Coronary artery (tissue), 2 donors: ENCODE measurements at regions not wholly inside any gene's neighbourhood (a gene's known extent, or its start where the extent isn't known, plus 50 kb on each side); places are given as distances from the start of the nearest gene placed in this dataset.

Experiments
- DNase-seq: peaks from one replicate; pipeline ENCODE4 v3.0.0-alpha.2; 2017; ENCODE audit warnings: low spot score
- H3K27ac ChIP-seq, 2 donors: fragments of 200-600 bp; sonication (generic); one replicate each; pipeline ENCODE4 v1.5.1; 2016 to 2019
- H3K4me3 ChIP-seq: fragments of 200-600 bp; sonication (generic); 2 replicates; pipeline ENCODE4 v1.5.1; 2016; ENCODE audit warnings: mild to moderate bottlenecking, moderate library complexity
- TF ChIP-seq, protein P1 (sequence below): fragments of 200-600 bp; sonication (generic); IDR thresholded peaks from one replicate; pipeline ENCODE4 v1.5.1; 2019; ENCODE audit warnings: antibody characterized with exemption

DNA sequence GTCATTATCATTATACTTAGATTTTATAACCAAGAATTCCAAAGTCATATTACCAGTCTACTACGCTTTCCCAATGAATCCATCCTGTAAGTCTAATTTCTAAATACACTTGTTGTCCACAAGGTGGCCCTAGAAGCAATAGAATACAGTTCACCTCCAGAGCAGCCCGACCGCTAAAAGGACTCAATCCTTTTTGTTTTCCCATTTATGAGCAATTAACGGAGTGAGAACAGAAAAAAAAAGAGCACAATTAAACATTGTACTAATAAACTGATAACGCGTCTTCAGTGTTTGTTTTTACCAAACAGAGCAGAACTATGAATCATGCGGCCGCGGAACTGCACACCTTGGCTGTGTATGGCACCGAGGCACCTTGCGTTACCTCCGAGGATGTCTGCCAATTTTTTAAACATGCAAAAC lies 160.7 kb upstream of the DAPK1 start:
- Histone ChIP-seq H3K27ac (no peak overlapping the region), H3K4me3 (peak overlapping the region; percentile 62)
- DNase-seq, result no peak
- TF ChIP-seq, protein P1, sequence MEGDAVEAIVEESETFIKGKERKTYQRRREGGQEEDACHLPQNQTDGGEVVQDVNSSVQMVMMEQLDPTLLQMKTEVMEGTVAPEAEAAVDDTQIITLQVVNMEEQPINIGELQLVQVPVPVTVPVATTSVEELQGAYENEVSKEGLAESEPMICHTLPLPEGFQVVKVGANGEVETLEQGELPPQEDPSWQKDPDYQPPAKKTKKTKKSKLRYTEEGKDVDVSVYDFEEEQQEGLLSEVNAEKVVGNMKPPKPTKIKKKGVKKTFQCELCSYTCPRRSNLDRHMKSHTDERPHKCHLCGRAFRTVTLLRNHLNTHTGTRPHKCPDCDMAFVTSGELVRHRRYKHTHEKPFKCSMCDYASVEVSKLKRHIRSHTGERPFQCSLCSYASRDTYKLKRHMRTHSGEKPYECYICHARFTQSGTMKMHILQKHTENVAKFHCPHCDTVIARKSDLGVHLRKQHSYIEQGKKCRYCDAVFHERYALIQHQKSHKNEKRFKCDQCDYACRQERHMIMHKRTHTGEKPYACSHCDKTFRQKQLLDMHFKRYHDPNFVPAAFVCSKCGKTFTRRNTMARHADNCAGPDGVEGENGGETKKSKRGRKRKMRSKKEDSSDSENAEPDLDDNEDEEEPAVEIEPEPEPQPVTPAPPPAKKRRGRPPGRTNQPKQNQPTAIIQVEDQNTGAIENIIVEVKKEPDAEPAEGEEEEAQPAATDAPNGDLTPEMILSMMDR, result peak; percentile 38

DNA sequence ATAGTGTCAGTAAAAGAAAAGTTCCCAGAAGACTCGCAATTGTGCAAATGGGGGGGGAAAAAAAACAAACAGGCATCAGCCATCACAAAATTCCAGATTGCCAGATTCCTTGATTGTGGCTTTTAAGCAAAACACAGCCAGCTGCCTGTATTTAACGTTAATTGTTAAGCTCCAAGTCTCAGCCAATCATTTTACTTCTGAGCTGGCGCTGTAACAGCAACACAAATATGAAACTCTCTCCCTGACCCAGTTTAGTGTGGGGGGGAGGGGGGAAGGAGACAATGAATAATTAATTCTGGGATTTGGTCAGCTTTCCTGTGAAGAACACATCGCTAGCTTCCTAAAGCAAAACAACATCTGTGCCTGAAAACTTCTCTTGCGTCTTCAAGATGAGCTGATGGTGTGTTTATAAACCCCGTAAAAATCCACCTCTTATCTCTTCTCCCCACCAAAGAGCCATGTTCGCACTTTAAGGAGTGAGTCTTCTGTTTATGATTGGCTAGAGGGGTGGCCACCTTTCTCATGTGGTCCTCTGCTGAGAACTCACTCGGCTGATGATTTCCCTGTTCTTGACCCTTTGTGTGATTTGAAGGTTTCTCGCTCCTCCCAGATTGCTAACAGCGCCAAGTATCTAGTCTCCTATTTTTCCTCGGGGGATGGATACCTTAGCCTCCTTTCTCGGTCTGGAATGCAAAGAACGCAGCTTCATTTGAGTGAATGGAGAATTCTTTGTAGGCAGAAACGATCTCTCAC lies 160.2 kb upstream of the DAPK1 start:
- DNase-seq, result no peak
- TF ChIP-seq, protein P1, result no peak
- peak overlapping the region; percentile 62 for H3K4me3 ChIP-seq

DNA sequence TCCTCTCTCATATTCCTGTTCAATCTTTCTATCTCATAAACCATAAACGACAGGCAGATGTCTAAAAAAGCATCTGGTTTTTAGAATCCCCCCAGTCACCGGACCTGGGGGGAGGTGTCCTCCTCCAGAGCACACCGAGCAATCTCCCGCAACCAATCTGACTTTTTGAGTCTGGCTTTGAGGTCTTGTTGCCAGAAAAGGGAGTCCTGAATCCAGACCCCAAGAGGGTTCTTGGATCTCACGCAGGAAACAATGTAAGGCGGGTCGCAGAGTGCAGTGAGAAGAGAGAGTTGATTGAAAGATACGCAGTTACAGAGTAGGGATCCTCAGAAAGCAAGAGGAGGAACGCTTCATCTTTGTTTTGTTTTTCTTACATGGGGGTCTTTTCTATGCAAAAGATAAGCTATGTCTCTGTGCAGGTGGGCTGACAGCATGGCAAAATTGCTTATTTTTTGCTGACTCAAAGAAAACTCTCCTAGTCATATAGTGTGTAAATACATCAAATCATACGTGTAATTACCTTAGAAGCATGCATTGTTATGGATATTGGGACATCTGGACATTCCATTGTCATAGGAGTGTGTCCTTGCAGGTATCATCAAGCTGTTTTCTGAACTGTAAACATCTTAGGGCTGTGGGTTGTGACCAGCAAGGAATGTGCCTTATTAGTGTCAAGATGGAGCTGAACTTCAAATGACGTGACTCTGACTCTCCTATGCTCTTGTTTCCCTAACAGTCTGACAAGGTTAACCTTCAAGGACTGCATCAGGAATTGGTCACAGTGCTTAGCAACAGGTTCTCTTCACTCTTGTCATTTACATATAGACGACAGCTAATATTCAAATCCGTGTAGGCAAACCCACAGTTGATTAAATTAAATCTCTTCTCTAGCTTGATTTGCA lies 159.3 kb upstream of the DAPK1 start:
- no peak for DNase-seq
- TF ChIP-seq, protein P1, result no peak
- Histone ChIP-seq H3K4me3 (no peak overlapping the region), H3K27ac (no peak overlapping the region)

More for the DNA sequence above, 160.2 kb upstream of the DAPK1 start:
- no peak overlapping the region for H3K27ac ChIP-seq

GRCh38 chr9:87340391-87340790 lies 157.3 kb upstream of the DAPK1 start:
- H3K27ac ChIP-seq, result no peak overlapping the region
- DNase-seq, result no peak
- no peak overlapping the region for H3K4me3 ChIP-seq
- TF ChIP-seq, protein P1, result no peak

DNA sequence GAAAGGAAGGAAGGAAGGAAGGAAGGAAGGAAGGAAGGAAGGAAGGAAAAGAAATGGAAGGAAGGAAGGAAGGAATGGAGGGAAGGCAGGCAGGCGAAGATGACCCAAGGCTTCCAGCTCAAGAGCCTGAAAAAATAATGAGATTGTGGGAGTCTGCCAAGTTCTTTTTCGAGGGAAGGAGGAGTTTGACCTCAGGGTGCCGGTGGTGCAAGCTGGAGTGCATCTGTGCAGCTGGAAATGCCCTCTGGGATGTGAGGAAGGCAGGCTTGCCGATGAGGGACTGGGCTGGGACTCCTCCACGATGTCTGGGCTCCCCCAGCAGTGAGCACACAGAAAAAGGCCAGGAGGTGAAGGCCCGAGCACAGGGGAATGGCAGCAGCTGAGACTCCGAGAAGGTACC lies 154.9 kb upstream of the DAPK1 start:
- TF ChIP-seq, protein P1, result no peak
- no peak overlapping the region for H3K4me3 ChIP-seq
- no peak overlapping the region for H3K27ac ChIP-seq
- no peak for DNase-seq

DNA sequence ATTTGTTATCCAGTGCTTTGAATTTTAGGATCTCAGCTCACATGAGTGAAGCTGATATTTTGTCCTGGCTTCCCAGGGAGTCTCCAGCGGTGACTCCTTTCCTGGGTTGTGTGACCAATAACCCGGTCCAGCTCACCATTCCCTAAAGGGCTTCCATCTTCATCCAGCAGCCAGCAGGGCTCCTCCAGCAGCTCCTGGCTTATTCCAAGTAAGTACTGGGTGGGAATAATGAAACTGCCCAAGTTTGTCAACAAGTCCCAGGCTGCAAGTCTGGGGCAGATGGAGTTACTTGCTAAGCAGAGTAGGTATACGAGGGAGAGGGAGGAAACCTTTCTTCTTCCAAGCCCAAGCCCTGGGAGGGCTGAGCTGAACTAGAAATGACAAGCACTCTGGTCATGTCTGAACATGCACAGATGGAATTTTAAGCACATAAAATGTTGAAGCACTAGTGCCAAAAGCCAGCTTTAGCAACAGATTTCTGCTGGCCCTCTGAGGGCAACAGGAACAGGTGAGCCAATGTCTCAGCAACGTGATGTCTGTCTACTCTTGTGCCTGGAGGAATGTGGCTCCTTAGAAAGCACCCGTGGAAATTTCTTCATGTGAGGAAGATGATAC lies 153.7 kb upstream of the DAPK1 start:
- DNase-seq, result no peak
- TF ChIP-seq, protein P1, result no peak
- no peak overlapping the region for H3K27ac ChIP-seq
- H3K4me3 ChIP-seq, result no peak overlapping the region
